ENCODE measurements at regions not wholly inside any gene's neighbourhood (a gene's known extent, or its start where the extent isn't known, plus 50 kb on each side); places are given as distances from the start of the nearest gene placed in this dataset.
"Not testable (repeated sequence)": the region's sequence is repeated elsewhere in the genome, so short reads cannot be mapped to it uniquely, and the experiment has no call there.

DNA sequence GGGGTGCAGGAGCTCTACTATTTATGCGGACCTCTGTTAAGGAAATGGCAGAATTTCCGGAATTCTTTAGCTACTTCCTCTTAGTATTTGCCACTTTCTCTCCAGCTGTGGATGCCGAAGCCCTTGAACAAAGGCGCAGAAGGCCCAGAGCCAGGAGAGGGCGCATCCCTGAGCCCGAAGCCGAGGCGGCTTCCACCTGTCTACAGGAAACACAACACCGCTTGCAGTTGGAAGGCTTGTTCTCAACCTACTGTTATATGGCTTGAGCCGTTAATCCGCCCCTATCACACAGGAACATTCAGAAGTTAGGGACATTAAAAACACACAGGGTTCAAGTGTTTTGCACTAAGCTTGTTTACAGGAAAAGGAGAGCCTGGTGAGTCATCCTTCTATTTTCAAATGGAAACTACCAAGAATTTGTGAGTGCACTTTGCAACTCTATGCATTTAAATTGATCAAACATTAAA lies 417.1 kb downstream of the BCKDHB start:
- no peak for DNase-seq (ENCODE audit: low read depth in 2 of 3, low spot score in 1 of 3)

GRCh38 chr6:80523010-80523409 lies 416.5 kb downstream of the BCKDHB start:
- DNase-seq (ENCODE audit: low read depth in 2 of 3, low spot score in 1 of 3), result no peak

GRCh38 chr6:80522576-80522975 lies 416.1 kb downstream of the BCKDHB start:
- DNase-seq (ENCODE audit: low read depth in 2 of 3, low spot score in 1 of 3), result no peak

DNA sequence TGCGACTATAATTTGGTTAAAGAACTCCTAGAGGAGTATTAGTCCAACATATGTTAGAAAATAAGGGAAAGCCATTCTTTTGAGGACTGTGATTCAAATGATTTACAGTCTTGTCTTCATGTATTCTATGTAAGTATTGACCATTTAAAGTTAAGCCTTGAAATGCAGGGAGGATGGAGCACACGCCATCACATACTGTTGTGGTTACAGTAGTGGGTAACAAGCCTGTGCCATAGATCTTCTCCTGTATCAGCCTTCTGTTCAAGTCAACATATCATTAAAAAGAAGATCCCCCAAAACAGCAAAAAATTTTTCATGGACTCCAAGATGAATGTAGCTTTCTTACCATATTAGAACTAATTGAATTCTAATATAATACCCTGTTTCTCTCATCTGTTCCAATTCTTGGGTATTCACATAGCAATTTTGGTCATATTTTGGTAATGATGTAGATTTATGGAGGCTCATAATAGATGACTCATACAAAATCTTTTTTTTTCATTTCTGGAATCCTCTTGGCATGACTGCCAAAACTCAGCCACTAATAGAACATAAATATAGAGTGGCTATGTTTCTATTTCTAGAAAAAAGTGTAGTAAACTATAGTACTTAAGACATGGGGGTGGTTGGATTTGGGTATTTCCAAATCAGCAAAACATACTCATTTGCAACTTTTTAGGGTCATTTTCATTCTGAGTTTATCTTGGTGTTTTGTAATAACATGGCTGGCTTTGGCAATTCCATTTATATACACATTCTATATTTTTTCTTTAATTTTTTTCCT lies 413.5 kb downstream of the BCKDHB start:
- no peak for DNase-seq (ENCODE audit: low read depth in 2 of 3, low spot score in 1 of 3)

DNA sequence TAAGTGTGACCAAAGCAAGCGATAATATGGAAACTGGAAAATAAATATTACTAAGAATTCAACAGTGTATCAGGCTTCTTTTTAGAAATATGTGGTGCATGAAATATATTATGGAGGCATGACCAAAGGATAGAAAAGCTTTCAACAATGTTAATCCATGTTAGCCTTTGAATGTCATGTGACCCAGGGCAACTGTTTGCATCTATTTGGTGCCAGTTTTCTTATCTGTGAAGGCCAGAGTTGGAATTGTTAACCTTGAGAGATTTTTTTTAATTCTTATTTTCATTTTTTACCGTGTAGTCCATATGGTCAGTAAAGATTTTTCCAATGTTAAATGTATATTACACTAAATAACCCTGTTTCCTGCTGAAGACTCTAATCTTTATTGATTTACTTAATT lies 411.1 kb downstream of the BCKDHB start:
- DNase-seq (ENCODE audit: low read depth in 2 of 3, low spot score in 1 of 3), result no peak

DNA sequence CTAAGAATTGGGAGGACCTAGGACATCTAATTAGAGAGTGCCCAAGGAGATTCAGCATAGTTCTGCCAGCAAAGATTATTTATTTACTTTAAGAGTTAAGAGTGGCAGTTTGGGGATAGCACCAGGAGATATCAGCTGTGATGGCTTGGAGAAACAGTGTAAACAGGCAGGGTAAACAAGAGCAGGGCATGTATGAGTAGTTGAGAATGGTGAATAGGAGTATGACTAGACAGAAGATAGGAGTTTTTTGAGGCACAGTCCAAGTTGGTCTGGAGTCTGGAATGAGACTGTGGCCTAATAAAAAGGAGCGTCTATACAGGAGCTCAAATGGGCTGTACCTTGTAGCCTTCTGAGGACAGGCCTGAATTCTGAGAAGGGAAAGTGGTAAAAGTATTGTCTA lies 404.1 kb downstream of the BCKDHB start:
- DNase-seq (ENCODE audit: low read depth in 2 of 3, low spot score in 1 of 3), result not testable (repeated sequence)

GRCh38 chr6:80508885-80509630 lies 402.6 kb downstream of the BCKDHB start:
- DNase-seq (ENCODE audit: low read depth in 2 of 3, low spot score in 1 of 3), result no peak

DNA sequence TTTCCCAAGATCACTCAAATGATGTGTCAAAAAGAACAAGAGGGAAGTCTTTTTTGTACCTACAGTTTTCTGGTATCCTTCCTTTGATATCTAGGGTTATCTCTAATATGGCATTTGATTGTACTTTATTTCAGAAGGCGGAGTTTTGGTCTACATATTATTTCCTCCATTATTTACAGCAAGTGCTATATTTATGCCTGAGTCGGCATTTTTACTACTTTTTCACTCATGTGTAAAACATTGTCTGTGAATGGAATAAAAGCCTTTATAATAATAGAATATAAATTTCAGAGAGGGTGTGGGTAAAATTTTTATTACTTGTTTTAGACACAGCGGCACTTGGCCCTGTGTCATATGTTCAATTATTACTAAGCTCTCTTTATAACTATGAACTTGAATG lies 398.4 kb downstream of the BCKDHB start:
- no peak for DNase-seq (ENCODE audit: low read depth in 2 of 3, low spot score in 1 of 3)

DNA sequence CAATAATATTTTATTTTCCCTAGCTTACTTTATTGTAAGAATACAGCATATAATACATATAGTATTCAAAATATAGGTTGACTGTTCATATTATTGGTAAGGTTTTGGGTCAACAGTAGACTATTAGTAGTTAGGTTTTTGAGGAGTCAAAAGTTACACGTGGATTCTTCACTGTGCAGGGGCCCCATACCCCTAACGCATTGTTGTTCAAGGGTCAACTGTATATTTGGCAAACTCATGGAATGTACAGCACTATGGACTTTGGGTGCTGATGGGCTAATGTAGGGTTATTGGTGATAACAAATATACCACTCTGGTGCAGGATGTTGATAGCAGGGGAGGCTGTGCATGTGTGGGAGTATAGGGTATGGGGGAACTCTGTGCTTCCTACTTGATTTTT lies 397.2 kb downstream of the BCKDHB start:
- no peak for DNase-seq (ENCODE audit: low read depth in 2 of 3, low spot score in 1 of 3)

DNA sequence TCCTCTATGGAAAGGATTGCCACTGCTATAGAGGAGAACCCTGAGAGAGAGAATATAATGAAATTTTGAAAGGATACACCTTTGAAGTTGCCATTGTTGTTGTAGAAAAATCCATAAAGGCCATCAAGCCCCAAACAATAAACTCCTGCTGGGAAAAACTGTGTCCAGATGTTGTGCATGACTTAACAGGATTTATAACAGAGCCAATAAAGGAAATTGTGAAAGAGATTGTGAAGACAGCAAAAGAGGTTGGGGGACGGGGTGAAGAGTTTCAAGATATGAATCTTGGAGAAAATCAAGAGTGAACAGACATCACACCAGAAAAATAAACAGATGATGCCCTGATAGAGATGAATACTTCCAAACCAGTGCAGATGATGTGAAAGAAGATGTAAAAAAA lies 396.4 kb downstream of the BCKDHB start:
- DNase-seq (ENCODE audit: low read depth in 2 of 3, low spot score in 1 of 3), result no peak

DNA sequence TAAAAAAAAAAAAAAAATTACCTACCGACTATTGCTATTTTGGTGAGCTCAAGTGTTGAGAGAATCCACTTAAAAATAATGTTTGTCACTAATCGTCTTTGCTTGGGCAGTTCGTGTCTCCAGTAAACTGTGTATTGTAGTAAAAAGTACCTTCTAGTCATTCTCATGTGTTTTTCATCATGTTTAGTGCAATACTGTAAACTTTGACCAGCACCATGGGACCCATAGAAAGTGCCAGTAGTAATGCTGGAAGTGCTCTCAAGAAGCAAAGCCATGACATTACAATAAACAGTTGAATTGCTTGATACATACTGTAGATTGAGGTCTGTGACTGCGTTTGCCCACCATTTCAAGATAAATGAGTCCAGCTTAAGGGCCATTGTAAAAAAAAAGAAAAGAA lies 395.2 kb downstream of the BCKDHB start:
- DNase-seq (ENCODE audit: low read depth in 2 of 3, low spot score in 1 of 3), result no peak

- not testable (repeated sequence) for DNase-seq (ENCODE audit: low read depth in 2 of 3, low spot score in 1 of 3)
These were observed 391.4 kb downstream of the BCKDHB start for GRCh38 chr6:80497696-80498486.

DNA sequence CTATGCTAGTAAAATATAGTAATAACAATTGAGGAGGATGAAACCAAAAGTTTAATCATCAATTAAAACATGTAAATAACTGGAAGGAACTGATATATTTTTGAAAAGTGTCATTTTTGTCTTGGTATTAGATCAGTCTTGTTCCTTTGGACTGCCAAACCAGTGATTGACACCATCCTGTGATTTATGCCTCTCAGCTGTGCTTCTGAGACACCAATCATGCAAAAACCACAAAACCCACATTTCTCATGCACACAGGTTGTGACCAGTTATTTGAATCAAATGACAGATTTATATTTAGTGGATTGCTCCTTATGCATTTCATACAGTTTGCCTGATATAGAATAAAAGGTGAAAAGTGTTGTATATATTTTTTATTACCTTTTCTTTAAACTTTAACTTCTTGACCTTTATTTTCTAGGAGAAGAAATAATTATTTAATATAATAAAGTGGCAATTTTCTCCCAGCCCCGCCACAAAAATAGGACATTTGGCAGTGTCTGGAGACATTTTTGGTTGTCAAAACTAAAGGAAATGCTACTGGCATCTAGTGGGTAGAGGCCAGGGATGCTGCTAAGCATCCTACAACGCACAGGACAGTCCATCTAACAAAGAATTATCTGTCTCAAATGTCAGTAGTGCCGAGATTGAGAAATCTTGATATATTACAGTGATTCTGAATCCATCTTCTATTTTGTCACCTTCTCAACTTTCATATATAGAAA lies 383.6 kb downstream of the BCKDHB start:
- no peak for DNase-seq (ENCODE audit: low read depth in 2 of 3, low spot score in 1 of 3)

- DNase-seq (ENCODE audit: low read depth in 2 of 3, low spot score in 1 of 3), result no peak
These were observed 381.7 kb downstream of the BCKDHB start for GRCh38 chr6:80488190-80488589.

- DNase-seq (ENCODE audit: low read depth in 2 of 3, low spot score in 1 of 3), result not testable (repeated sequence)
These were observed 379.0 kb downstream of the BCKDHB start for GRCh38 chr6:80485494-80485893.

DNA sequence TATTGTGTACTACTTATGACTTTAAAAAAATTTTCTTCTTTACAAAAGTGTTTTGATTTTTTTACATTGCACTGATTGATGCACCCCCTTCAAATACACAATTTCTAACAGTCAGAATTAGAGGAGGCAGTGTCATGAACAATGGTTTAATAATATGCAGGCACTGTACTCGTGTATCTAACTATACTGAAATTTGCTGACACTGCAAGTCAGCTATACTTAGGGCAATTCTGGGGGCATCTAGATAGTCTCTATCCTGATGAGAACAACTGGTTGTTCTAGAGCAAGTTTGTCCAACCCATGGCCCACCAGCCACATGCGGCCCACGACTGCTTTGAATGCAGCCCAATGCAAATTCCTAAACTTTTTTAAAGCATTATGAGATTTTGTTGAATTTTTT lies 375.6 kb downstream of the BCKDHB start:
- DNase-seq (ENCODE audit: low read depth in 2 of 3, low spot score in 1 of 3), result no peak

- DNase-seq (ENCODE audit: low read depth in 2 of 3, low spot score in 1 of 3), result no peak
These were observed 374.1 kb downstream of the BCKDHB start for GRCh38 chr6:80480421-80481157.

GRCh38 chr6:80478030-80478429 lies 371.6 kb downstream of the BCKDHB start:
- no peak for DNase-seq (ENCODE audit: low read depth in 2 of 3, low spot score in 1 of 3)

DNA sequence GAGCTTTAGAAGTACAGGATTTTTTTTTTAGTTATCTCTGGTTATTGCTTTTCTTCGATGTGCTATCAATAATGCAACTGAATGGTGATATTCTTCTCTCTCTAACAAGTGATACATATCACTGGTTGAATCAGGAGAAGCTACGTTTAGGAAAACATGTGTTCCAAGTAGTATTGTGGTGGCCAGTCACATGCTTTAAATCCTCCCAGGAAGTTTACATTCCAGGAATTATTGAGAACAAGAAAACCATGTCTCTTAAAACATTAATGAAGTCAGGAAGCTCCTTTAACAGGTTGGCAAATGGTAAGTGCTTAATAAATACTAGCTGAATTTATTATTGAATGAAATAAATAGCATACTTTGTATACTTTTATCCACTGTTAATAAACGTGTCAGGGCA lies 371.1 kb downstream of the BCKDHB start:
- no peak for DNase-seq (ENCODE audit: low read depth in 2 of 3, low spot score in 1 of 3)

DNA sequence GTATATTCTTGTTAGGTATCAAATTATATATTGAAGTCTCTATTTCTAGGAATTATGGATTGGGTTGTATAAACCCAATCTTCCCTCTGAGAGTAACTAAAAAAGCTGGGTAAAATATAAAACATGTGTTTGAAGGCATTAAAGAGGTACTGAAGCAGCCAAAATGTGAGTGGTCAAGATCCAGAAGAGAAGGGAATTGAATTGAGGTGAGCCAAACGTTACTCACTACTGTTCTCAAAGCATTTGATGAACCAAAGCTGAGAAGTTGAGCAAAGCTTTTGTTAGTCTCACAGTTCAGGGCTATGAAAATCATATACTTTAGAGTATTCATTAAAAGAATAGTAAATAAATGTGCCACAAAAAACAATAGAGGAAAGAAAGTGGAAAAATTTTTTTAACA lies 365.8 kb downstream of the BCKDHB start:
- no peak for DNase-seq (ENCODE audit: low read depth in 2 of 3, low spot score in 1 of 3)
